ENCODE measurements at regions not wholly inside any gene's neighbourhood (a gene's known extent, or its start where the extent isn't known, plus 50 kb on each side); places are given as distances from the start of the nearest gene placed in this dataset.

DNA sequence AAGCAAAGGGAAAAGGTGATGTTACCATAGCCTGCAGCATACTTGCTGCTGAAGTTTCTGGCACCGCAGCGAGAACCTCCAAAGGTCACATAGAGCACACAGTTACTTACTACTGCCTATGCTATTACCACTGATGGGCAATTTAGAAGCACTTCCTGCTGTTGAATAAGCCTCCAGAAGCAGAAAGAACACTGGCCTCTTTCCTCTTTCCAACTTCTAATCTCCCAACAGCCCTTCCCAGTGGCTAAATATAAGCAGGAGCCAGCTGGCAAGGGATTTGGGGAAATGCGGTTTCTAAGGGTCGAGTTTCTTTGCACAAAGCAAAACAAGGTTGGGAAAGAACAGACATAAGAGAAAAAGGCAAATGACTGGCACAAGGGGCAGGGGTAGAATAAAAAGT lies 669.2 kb upstream of the ACO1 start:
- TF ChIP-seq, protein P1, sequence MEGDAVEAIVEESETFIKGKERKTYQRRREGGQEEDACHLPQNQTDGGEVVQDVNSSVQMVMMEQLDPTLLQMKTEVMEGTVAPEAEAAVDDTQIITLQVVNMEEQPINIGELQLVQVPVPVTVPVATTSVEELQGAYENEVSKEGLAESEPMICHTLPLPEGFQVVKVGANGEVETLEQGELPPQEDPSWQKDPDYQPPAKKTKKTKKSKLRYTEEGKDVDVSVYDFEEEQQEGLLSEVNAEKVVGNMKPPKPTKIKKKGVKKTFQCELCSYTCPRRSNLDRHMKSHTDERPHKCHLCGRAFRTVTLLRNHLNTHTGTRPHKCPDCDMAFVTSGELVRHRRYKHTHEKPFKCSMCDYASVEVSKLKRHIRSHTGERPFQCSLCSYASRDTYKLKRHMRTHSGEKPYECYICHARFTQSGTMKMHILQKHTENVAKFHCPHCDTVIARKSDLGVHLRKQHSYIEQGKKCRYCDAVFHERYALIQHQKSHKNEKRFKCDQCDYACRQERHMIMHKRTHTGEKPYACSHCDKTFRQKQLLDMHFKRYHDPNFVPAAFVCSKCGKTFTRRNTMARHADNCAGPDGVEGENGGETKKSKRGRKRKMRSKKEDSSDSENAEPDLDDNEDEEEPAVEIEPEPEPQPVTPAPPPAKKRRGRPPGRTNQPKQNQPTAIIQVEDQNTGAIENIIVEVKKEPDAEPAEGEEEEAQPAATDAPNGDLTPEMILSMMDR (IDR thresholded peaks at IDR 0.05; ENCODE audit: extremely low read depth in 1 of 2, insufficient read depth in 1 of 2, low read depth in 1 of 2, low read length in 2 of 2): no peak
- TF ChIP-seq EZH2 (IDR thresholded peaks at IDR 0.05; ENCODE audit: borderline replicate concordance, low read depth, low read length, severe bottlenecking): no peak
- TF ChIP-seq, protein P2, sequence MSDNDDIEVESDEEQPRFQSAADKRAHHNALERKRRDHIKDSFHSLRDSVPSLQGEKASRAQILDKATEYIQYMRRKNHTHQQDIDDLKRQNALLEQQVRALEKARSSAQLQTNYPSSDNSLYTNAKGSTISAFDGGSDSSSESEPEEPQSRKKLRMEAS (IDR thresholded peaks at IDR 0.05; ENCODE audit: insufficient read depth, insufficient read length): no peak
- TF ChIP-seq JUN (IDR thresholded peaks at IDR 0.05; ENCODE audit: borderline replicate concordance, insufficient read depth, insufficient read length, low read depth): no peak
- TF ChIP-seq POLR2A (IDR thresholded peaks at IDR 0.05; ENCODE audit: low read depth, low read length): no peak
- TF ChIP-seq POLR2AphosphoS5 (IDR thresholded peaks at IDR 0.05; ENCODE audit: insufficient read depth, low read depth, low read length): no peak
